Coronary artery (tissue), 2 donors: ENCODE measurements at regions not wholly inside any gene's neighbourhood (a gene's known extent, or its start where the extent isn't known, plus 50 kb on each side); places are given as distances from the start of the nearest gene placed in this dataset.

Experiments
- DNase-seq: peaks from one replicate; pipeline ENCODE4 v3.0.0-alpha.2; 2017; ENCODE audit warnings: low spot score
- H3K27ac ChIP-seq, 2 donors: fragments of 200-600 bp; sonication (generic); one replicate each; pipeline ENCODE4 v1.5.1; 2016 to 2019
- H3K4me3 ChIP-seq: fragments of 200-600 bp; sonication (generic); 2 replicates; pipeline ENCODE4 v1.5.1; 2016; ENCODE audit warnings: mild to moderate bottlenecking, moderate library complexity
- CTCF ChIP-seq: fragments of 200-600 bp; sonication (generic); IDR thresholded peaks from one replicate; pipeline ENCODE4 v1.5.1; 2019; ENCODE audit warnings: antibody characterized with exemption

GRCh38 chr12:58564721-58565120 is 355.6 kb downstream of the LRIG3 start:
- no peak for DNase-seq
- TF ChIP-seq CTCF = no peak
- peak overlapping the region in 1 of 2 donors; percentile 38 for H3K27ac ChIP-seq

GRCh38 chr12:58566599-58566998 is 353.7 kb downstream of the LRIG3 start:
- H3K4me3 ChIP-seq = no peak overlapping the region
- no peak for TF ChIP-seq CTCF
- no peak for DNase-seq
- no peak overlapping the region for H3K27ac ChIP-seq

More at GRCh38 chr12:58564721-58565120, 355.6 kb downstream of the LRIG3 start:
- H3K4me3 ChIP-seq = no peak overlapping the region

DNA sequence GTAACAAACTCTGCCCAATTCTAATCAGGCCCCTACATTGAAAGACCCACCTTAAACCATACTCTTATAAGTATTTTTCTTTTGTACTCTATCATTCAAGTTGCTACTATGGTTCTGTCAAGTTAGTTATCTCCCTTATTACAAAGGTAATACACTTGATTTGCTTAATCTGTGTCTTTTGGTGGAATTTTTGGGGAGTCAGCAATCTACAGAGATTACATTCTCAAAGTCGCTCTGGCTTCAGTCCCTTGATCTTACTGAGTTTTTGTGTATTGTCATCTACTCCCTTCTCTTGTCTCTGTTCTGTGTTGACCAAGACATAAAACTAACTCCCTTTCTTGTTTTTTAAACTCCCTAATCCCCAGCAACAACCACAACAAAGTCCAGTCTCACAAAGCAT is 353.1 kb downstream of the LRIG3 start:
- DNase-seq = no peak
- TF ChIP-seq CTCF = no peak
- no peak overlapping the region for H3K4me3 ChIP-seq
- H3K27ac ChIP-seq = no peak overlapping the region

DNA sequence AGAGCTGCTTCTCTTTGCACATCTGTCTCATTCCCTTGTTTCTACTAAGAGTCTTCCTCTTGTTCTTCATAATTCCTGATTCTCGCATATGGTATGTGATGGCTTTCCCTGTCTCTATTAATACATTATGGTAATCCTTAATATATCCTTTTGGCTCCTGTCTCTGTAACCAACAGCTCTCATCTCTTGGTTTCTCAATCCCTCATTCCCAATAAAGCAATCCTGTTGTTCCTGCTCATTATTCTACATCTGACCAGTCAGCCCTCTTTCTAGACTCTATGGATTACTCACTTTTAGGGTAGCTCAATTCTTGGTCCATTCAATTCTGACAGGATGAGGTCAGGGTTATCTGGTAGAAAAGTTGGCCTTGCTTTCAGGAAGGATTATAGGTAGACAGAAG is 349.9 kb downstream of the LRIG3 start:
- no peak for TF ChIP-seq CTCF
- Histone ChIP-seq H3K27ac (no peak overlapping the region), H3K4me3 (no peak overlapping the region)
- no peak for DNase-seq

GRCh38 chr12:58575256-58575655 is 345.0 kb downstream of the LRIG3 start:
- H3K4me3 ChIP-seq = no peak overlapping the region
- no peak for TF ChIP-seq CTCF
- DNase-seq = no peak

DNA sequence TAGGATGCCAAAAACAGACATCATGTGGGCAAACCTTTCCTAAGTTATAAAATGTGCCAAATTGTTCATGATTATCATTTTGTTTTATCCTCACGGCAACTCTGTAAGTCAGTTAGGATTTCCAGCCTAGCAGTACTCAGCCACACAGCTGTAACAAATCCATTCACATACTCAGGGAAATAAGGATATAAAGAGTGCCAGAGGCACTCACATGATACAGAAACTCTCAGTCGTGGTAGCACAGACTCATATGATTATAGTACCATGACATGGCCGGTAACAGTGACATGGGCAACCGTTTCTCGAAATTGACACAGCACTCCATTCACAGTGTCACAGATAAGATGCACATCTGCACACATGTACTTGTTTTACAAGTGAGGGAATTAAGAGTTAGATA is 344.2 kb downstream of the LRIG3 start:
- TF ChIP-seq CTCF = no peak
- Histone ChIP-seq H3K4me3 (no peak overlapping the region), H3K27ac (no peak overlapping the region)
- no peak for DNase-seq

More at GRCh38 chr12:58575256-58575655, 345.0 kb downstream of the LRIG3 start:
- no peak overlapping the region for H3K27ac ChIP-seq

DNA sequence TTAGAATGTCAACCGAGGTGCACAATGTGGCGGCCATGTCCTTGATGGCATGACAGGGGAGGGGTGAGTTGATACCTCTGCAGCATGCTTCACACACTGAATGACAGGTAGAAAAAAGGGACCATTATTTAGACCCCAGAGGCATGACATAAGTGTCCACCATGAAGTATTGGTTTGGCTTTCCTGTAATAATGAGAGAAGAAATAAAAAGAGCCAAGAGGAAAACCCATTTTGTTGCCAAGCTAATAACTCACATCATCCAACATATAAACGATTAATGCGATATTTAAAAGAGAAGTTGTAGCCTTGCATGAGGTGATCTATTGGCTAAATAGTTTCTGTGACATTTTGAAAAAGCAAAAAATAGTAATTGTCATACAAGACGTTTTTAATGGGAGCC is 343.4 kb downstream of the LRIG3 start:
- TF ChIP-seq CTCF = no peak
- H3K4me3 ChIP-seq = no peak overlapping the region
- DNase-seq = no peak
- H3K27ac ChIP-seq = no peak overlapping the region
